Subcutaneous abdominal adipose tissue (tissue), 5 donors: ENCODE measurements at regions not wholly inside any gene's neighbourhood (a gene's known extent, or its start where the extent isn't known, plus 50 kb on each side); places are given as distances from the start of the nearest gene placed in this dataset.
"Not testable (repeated sequence)": the region's sequence is repeated elsewhere in the genome, so short reads cannot be mapped to it uniquely, and the experiment has no call there.

ENCODE experiments used
- H3K27ac ChIP-seq: one replicate; pipeline ENCODE4 v1.7.0; 2013; ENCODE audit warnings: low read depth, mild to moderate bottlenecking, inconsistent platforms, low read length, moderate library complexity
- H3K27me3 ChIP-seq, 5 donors: one replicate each; pipeline ENCODE4 v1.7.0; 2013; ENCODE audit warnings: low read length in 5 of 5, inconsistent platforms in 1 of 5; ENCODE audit not compliant: control insufficient read depth in 5 of 5, insufficient read depth in 4 of 5
- H3K36me3 ChIP-seq, 5 donors: one replicate each; pipeline ENCODE4 v1.7.0; 2013; ENCODE audit warnings: low read length in 5 of 5; ENCODE audit not compliant: control insufficient read depth in 5 of 5, insufficient read depth in 5 of 5
- H3K4me1 ChIP-seq, 5 donors: one replicate each; pipeline ENCODE4 v1.7.0; 2013; ENCODE audit warnings: low read length in 5 of 5, mild to moderate bottlenecking in 3 of 5, moderate library complexity in 1 of 5; ENCODE audit not compliant: control insufficient read depth in 5 of 5, insufficient read depth in 5 of 5
- H3K4me3 ChIP-seq, 5 donors: one replicate each; pipeline ENCODE4 v1.7.0; 2013; ENCODE audit warnings: low read length in 5 of 5, low read depth in 1 of 5
- H3K9ac ChIP-seq, 5 donors: one replicate each; pipeline ENCODE4 v1.7.0; 2013; ENCODE audit warnings: low read length in 5 of 5, mild to moderate bottlenecking in 4 of 5, moderate library complexity in 3 of 5
- H3K9me3 ChIP-seq, 5 donors: one replicate each; pipeline ENCODE4 v1.7.0; 2013; ENCODE audit warnings: low read length in 5 of 5; ENCODE audit not compliant: control insufficient read depth in 5 of 5
- donor health status: healthy.
- donor health status: healthy.
- donor health status: healthy.
- donor health status: healthy.
- donor health status: healthy.

DNA sequence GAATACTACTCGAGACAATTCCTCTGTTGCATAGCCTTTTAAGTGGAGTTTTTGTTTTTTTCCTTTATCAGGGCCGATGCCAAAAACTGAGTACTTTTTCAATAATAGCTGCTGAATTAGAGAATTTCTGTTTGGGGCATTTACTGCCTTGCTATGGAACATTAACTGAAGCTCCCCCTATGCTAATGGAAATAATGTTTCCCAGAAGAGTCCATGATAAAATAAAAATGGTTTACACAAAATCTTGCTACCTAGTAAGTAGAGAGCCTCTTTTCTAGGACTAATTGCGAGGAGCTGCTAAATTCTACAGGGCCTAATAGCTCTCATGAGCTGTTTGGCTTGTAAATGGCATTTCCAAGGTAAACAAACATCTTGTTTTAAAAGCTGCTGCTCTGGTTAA, 128.2 kb upstream of the MYO10 start:
- Histone ChIP-seq H3K4me3 (no peak overlapping the region), H3K9me3 (no peaks in the 10 kb centered on the region), H3K27ac (no peak overlapping the region), H3K36me3 (no peaks in the 10 kb centered on the region), H3K4me1 (no peaks in the 10 kb centered on the region), H3K27me3 (no peaks in the 10 kb centered on the region), H3K9ac (no peak overlapping the region)

GRCh38 chr5:17065458-17065857, 129.4 kb upstream of the MYO10 start:
- Histone ChIP-seq H3K9ac (no peak overlapping the region), H3K4me3 (no peak overlapping the region), H3K27ac (no peak overlapping the region), H3K27me3 (peaks cover 0 to 4% (median 0%) of the 10 kb centered on the region in 5 donors), H3K36me3 (no peaks in the 10 kb centered on the region), H3K9me3 (no peaks in the 10 kb centered on the region), H3K4me1 (peaks cover 0 to 11% (median 0%) of the 10 kb centered on the region in 5 donors)

DNA sequence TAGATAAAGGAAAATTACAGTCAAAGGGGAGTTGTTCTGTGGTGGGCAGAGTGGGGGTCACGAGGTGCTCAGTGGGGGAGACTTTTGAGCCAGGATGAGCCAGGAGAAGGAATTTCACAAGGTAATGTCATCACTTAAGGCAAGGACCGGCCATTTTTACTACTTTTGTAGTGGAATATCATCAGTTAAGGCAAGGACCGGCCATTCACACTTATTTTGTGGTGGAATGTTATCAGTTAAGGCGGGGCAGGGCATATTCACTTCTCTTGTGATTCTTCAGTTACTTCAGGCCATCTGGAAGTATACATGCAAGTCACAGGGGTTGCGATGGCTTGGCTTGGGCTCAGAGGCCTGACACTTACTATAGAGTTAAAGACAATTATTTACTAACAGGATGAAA, 129.9 kb upstream of the MYO10 start:
- not testable (repeated sequence) for H3K9ac ChIP-seq, H3K27ac ChIP-seq, H3K36me3 ChIP-seq, H3K4me3 ChIP-seq, H3K27me3 ChIP-seq, H3K9me3 ChIP-seq
- peaks cover 0 to 17% (median 0%) of the 10 kb centered on the region in 5 donors for H3K4me1 ChIP-seq

- H3K27ac ChIP-seq: no peak overlapping the region
- peaks cover 0 to 17% (median 0%) of the 10 kb centered on the region in 5 donors for H3K4me1 ChIP-seq
- H3K9ac ChIP-seq: no peak overlapping the region
Measured at GRCh38 chr5:17067657-17068392, 131.7 kb upstream of the MYO10 start.

DNA sequence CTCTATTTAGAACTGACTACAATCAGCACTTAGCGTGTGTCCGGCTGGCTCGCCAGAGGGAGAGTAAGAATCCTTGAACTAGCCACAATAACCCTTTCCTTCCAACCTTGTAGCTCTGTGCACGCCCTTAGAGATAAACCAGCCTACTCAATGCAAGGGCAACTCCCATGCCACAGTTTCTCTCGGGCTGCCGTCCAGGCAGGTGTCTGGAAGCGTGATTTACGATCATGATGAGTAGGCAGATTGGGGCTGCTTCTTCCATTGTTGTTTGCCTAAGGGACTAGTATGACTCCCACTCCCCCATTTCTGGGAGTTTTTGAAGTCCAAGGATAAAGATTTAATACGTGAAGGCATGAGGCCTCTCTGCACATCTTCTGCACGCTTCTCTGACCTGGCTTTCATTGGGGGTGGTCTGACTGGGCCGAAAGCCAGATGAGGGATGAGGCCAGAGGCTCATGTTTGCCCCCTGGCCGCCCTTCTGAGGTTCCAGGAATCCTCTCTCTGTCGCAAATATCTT, 134.0 kb upstream of the MYO10 start:
- peaks cover 0 to 4% (median 0%) of the 10 kb centered on the region in 5 donors for H3K27me3 ChIP-seq
- no peak overlapping the region for H3K4me3 ChIP-seq
- no peaks in the 10 kb centered on the region for H3K36me3 ChIP-seq
- H3K27ac ChIP-seq: no peak overlapping the region
- no peak overlapping the region for H3K9ac ChIP-seq
- H3K9me3 ChIP-seq: no peaks in the 10 kb centered on the region
- H3K4me1 ChIP-seq: peaks cover 0 to 20% (median 0%) of the 10 kb centered on the region in 5 donors

More at GRCh38 chr5:17067657-17068392, 131.7 kb upstream of the MYO10 start:
- Histone ChIP-seq H3K27me3 (peaks cover 0 to 4% (median 0%) of the 10 kb centered on the region in 5 donors), H3K4me3 (no peak overlapping the region), H3K36me3 (no peaks in the 10 kb centered on the region), H3K9me3 (no peaks in the 10 kb centered on the region)

- H3K9ac ChIP-seq: no peak overlapping the region
- no peaks in the 10 kb centered on the region for H3K9me3 ChIP-seq
- H3K4me1 ChIP-seq: peaks cover 0 to 25% (median 0%) of the 10 kb centered on the region in 5 donors
- H3K27me3 ChIP-seq: peaks cover 0 to 4% (median 0%) of the 10 kb centered on the region in 5 donors
- no peaks in the 10 kb centered on the region for H3K36me3 ChIP-seq
- no peak overlapping the region for H3K4me3 ChIP-seq
- no peak overlapping the region for H3K27ac ChIP-seq
Measured at GRCh38 chr5:17070647-17071046, 134.6 kb upstream of the MYO10 start.

GRCh38 chr5:17075236-17075635, 139.1 kb upstream of the MYO10 start:
- no peak overlapping the region for H3K27ac ChIP-seq

DNA sequence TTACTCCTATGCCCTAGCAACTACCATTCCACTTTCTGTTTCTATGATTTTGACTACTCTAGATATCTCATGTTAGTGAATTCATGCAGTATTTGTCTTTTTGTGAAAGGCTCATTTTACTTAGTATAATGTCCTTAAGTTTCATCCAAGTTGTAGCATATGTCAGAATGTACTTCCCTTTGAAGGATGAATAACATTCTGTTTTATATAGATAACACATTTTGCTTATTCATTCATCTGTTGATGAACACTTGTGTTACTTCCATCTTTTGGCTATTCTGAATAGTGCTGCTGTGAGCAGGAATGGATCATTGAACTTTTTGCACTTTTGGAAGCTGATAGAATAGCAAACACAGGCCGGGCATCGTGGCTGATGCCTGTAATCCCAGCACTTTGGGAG, 140.2 kb upstream of the MYO10 start:
- Histone ChIP-seq H3K27ac (no peak overlapping the region), H3K4me1 (peaks cover 0 to 33% (median 0%) of the 10 kb centered on the region in 5 donors), H3K36me3 (no peaks in the 10 kb centered on the region), H3K4me3 (no peak overlapping the region), H3K27me3 (no peaks in the 10 kb centered on the region), H3K9ac (no peak overlapping the region), H3K9me3 (no peaks in the 10 kb centered on the region)

More at GRCh38 chr5:17075236-17075635, 139.1 kb upstream of the MYO10 start:
- H3K36me3 ChIP-seq: no peaks in the 10 kb centered on the region
- peaks cover 0 to 41% (median 0%) of the 10 kb centered on the region in 5 donors for H3K4me1 ChIP-seq
- H3K9me3 ChIP-seq: no peaks in the 10 kb centered on the region
- H3K9ac ChIP-seq: no peak overlapping the region
- no peak overlapping the region for H3K4me3 ChIP-seq
- no peaks in the 10 kb centered on the region for H3K27me3 ChIP-seq

DNA sequence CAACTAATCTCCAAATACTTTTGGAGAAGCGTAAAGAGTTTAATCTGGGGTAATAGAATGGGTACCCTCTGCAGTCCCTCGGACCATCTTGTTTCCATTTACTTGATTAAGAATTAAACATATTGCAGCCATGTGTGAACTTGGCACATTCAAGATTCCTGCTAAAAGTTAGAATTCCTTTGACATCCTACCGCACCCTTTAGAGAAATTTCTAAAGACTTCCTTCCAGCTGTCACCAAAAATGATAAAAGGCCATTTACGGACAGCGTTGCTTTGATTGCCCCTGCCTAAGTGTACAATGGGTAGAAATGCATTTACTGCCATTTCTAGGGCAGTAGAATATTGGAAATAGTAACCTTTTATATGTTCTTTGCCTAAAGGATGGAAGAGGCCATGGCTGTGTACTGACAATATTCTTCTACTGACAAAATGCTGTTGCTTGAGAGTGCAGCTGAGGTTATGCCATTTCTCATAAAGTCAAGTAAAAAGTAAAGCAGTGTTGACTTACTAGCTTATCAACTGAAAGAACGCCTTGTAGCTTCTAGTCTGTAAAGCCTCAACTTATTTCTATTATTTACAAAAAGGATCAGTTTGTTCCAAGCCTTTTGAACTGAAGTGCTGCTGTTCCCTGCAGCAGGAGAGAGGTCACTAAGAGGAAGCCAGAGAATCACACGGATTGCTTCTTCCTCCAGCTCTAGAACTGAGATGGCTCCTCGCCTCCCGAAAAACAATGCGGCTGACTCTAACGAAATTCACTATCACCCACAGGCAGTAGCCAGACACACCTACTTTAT, 139.8 kb upstream of the BASP1 start:
- no peaks in the 10 kb centered on the region for H3K36me3 ChIP-seq
- H3K9ac ChIP-seq: no peak overlapping the region
- H3K27ac ChIP-seq: no peak overlapping the region
- no peak overlapping the region for H3K4me3 ChIP-seq
- no peaks in the 10 kb centered on the region for H3K27me3 ChIP-seq
- H3K9me3 ChIP-seq: no peaks in the 10 kb centered on the region
- H3K4me1 ChIP-seq: peaks cover 0 to 33% (median 0%) of the 10 kb centered on the region in 5 donors

DNA sequence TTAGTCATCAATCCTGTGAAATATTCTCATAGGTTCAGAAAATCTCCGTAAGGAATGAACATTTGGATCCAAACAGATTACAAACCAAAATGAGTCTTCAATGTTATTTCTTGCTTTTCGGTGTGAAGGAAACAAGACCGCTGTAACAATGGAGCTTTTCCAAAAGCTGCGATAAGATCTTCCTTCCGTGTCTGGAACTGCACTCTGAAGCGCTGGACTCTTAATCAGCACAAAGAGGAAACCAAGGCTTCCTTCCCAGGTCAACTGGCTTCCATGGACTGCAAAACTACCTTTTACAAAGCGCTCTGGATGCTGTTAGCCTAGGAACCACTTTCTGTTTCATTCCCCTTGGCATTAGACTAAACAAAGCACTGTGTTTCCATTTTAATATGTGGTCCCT, 137.9 kb upstream of the BASP1 start:
- H3K27ac ChIP-seq: no peak overlapping the region
- no peak overlapping the region for H3K4me3 ChIP-seq
- no peaks in the 10 kb centered on the region for H3K9me3 ChIP-seq

More for the DNA sequence above, 137.9 kb upstream of the BASP1 start:
- H3K27me3 ChIP-seq: no peaks in the 10 kb centered on the region
- H3K36me3 ChIP-seq: no peaks in the 10 kb centered on the region
- no peak overlapping the region for H3K9ac ChIP-seq
- peaks cover 0 to 33% (median 0%) of the 10 kb centered on the region in 5 donors for H3K4me1 ChIP-seq
